HepG2 (cell line): ENCODE measurements at regions not wholly inside any gene's neighbourhood (a gene's known extent, or its start where the extent isn't known, plus 50 kb on each side); places are given as distances from the start of the nearest gene placed in this dataset.

Source experiments
- TCF7L2 ChIP-seq: IDR thresholded peaks from 2 replicates; pipeline ENCODE4 v1.6.1; 2011; ENCODE audit warnings: mild to moderate bottlenecking, low read depth, low read length, moderate library complexity
- TF ChIP-seq, protein P1 (sequence below): sonication (generic); formaldehyde crosslinking; IDR thresholded peaks from 2 replicates; pipeline ENCODE4 v1.5.0; 2020; ENCODE audit warnings: mild to moderate bottlenecking, missing genetic modification reagents, moderate library complexity

DNA sequence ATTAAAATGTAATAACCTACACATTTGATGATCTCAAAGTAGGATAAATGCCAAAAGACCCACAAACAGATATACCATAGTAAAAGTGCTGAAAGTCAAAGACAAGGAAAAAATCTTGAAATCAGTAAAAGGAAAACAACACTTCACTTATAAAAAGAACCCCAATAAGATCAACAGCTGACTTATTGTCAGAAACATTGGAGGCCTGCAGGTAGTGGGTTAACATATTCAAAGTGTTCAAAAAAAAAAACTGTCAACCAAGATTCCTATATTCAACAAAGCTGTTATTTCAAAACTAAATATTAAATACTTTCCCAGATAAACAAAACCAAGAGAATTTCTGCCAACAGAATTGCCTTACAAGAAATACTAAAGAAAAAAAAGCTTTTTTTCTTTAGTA is 347.1 kb downstream of the GUCY2F start:
- no peak for TF ChIP-seq TCF7L2
- TF ChIP-seq, protein P1, sequence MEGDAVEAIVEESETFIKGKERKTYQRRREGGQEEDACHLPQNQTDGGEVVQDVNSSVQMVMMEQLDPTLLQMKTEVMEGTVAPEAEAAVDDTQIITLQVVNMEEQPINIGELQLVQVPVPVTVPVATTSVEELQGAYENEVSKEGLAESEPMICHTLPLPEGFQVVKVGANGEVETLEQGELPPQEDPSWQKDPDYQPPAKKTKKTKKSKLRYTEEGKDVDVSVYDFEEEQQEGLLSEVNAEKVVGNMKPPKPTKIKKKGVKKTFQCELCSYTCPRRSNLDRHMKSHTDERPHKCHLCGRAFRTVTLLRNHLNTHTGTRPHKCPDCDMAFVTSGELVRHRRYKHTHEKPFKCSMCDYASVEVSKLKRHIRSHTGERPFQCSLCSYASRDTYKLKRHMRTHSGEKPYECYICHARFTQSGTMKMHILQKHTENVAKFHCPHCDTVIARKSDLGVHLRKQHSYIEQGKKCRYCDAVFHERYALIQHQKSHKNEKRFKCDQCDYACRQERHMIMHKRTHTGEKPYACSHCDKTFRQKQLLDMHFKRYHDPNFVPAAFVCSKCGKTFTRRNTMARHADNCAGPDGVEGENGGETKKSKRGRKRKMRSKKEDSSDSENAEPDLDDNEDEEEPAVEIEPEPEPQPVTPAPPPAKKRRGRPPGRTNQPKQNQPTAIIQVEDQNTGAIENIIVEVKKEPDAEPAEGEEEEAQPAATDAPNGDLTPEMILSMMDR (CRISPR knock-in tag): no peak
